Endothelial cell of umbilical vein (primary cell): ENCODE measurements at regions not wholly inside any gene's neighbourhood (a gene's known extent, or its start where the extent isn't known, plus 50 kb on each side); places are given as distances from the start of the nearest gene placed in this dataset.

Experiments
- BruUV-seq: library from RNA; stranded (reverse); fragments of 400-500 nt; replicated peaks from 2 replicates; lab custom pipeline; 2021; lab: Mats Ljungman, UMichigan
- CTCF ChIA-PET: fragments of 300-600, 350-600 bp; sonication (Branson Sonifier 250); formaldehyde crosslinking; loops from one replicate; lab custom pipeline; 2021; ENCODE audit warnings: antibody characterized with exemption, inconsistent platforms; lab: Charles Lee
- POLR2A ChIA-PET: fragments of 300-600, 350-600 bp; sonication (Branson Sonifier 250); formaldehyde crosslinking; loops from one replicate; lab custom pipeline; 2021; ENCODE audit warnings: antibody characterized with exemption, inconsistent platforms; lab: Charles Lee
- DNase-seq: peaks from one replicate; pipeline ENCODE4 v3.0.0-alpha.2; 2011; ENCODE audit warnings: low read depth, low spot score
- FAIRE-seq: peaks from 2 replicates; lab custom pipeline; 2011; peaks lifted over from hg19 to GRCh38; lab: Jason Lieb, UNC
- H2AFZ ChIP-seq: 2 replicates; pipeline ENCODE4 v1.6.0; 2012; ENCODE audit warnings: low read depth, low read length, control low read depth, inconsistent platforms
- H3K27ac ChIP-seq: 2 replicates; pipeline ENCODE4 v1.5.1; 2011; ENCODE audit warnings: low read depth, mild to moderate bottlenecking, control low read depth, low read length, moderate library complexity; ENCODE audit not compliant: insufficient read depth
- H3K27me3 ChIP-seq, 2 experiments: 2 replicates each; pipeline versions ENCODE4 v1.6.0 to v1.6.1; 2011; ENCODE audit warnings: low read length in 2 of 2, mixed read lengths in 1 of 2; ENCODE audit not compliant: control insufficient read depth in 2 of 2, insufficient read depth in 2 of 2
- H3K36me3 ChIP-seq, 2 experiments: 2 replicates in 1 of 2; 3 replicates in 1 of 2; pipeline ENCODE4 v1.5.1; 2011; ENCODE audit warnings: low read length in 2 of 2, mild to moderate bottlenecking in 1 of 2, moderate library complexity in 1 of 2; ENCODE audit not compliant: control insufficient read depth in 2 of 2, insufficient read depth in 2 of 2; ENCODE audit errors: extremely low read depth in 1 of 2
- H3K4me1 ChIP-seq: 3 replicates; pipeline ENCODE4 v1.5.1; 2011; ENCODE audit warnings: mild to moderate bottlenecking, low read length; ENCODE audit not compliant: control insufficient read depth, insufficient read depth; ENCODE audit errors: extremely low read depth
- H3K4me2 ChIP-seq: 2 replicates; pipeline ENCODE4 v1.6.1; 2011; ENCODE audit warnings: low read length, control low read depth, mixed read lengths; ENCODE audit not compliant: insufficient read depth
- H3K4me3 ChIP-seq, 3 experiments: fragments of 200-600 bp in 1 of 3; sonication (generic), shearing (Covaris generic) in 1 of 3; replicated peaks in 1 of 3; 2 replicates each; pipeline ENCODE4 v1.5.1; 2011 to 2016; ENCODE audit warnings: control low read depth in 3 of 3, low read length in 3 of 3, mild to moderate bottlenecking in 2 of 3, inconsistent platforms in 1 of 3, low read depth in 1 of 3, moderate library complexity in 1 of 3; ENCODE audit not compliant: insufficient read depth in 1 of 3
- H3K79me2 ChIP-seq: 2 replicates; pipeline ENCODE4 v1.6.0; 2012; ENCODE audit warnings: low read length, inconsistent platforms; ENCODE audit not compliant: control insufficient read depth, insufficient read depth
- H3K9ac ChIP-seq: replicated peaks from 2 replicates; pipeline ENCODE3; 2011; ENCODE audit warnings: low read length, control low read depth; ENCODE audit not compliant: insufficient read depth; ENCODE audit errors: extremely low read depth
- H3K9me1 ChIP-seq: replicated peaks from 3 replicates; pipeline ENCODE4 v1.6.0; 2011; ENCODE audit warnings: mild to moderate bottlenecking, low read length; ENCODE audit not compliant: control insufficient read depth, insufficient read depth; ENCODE audit errors: extremely low read depth
- H3K9me3 ChIP-seq: replicated peaks from 2 replicates; pipeline ENCODE4 v1.5.1; 2012; ENCODE audit warnings: low read length, inconsistent platforms; ENCODE audit not compliant: control insufficient read depth, insufficient read depth
- H4K20me1 ChIP-seq: replicated peaks from 2 replicates; pipeline ENCODE3; 2011; ENCODE audit warnings: mild to moderate bottlenecking, low read length; ENCODE audit not compliant: control insufficient read depth, insufficient read depth; ENCODE audit errors: extremely low read depth
- CTCF ChIP-seq, 2 donors: IDR thresholded peaks; 1 replicate in 1 of 2; 2 replicates in 1 of 2; pipeline ENCODE4 v1.5.1; 2011; ENCODE audit warnings: low read length in 2 of 2, mild to moderate bottlenecking in 2 of 2, moderate library complexity in 2 of 2, control low read depth in 1 of 2, inconsistent platforms in 1 of 2, low read depth in 1 of 2; ENCODE audit not compliant: insufficient read depth in 1 of 2; ENCODE audit errors: extremely low read depth in 1 of 2
- EZH2 ChIP-seq: IDR thresholded peaks from 2 replicates; pipeline ENCODE4 v1.6.1; 2012; ENCODE audit warnings: borderline replicate concordance, low read depth, mild to moderate bottlenecking, moderate library complexity, low read length, inconsistent platforms; ENCODE audit not compliant: severe bottlenecking
- FOS ChIP-seq: IDR thresholded peaks from 2 replicates; pipeline ENCODE4 v1.6.1; 2011; ENCODE audit warnings: mild to moderate bottlenecking, low read length, moderate library complexity, borderline replicate concordance; ENCODE audit not compliant: insufficient read depth
- GATA2 ChIP-seq: IDR thresholded peaks from 2 replicates; pipeline ENCODE4 v1.7.0; 2011; ENCODE audit warnings: low read depth, mild to moderate bottlenecking, moderate library complexity, mixed read lengths, low read length; ENCODE audit not compliant: insufficient read length, insufficient read depth
- JUN ChIP-seq: IDR thresholded peaks from 2 replicates; pipeline ENCODE4 v1.6.1; 2011; ENCODE audit warnings: borderline replicate concordance, low read depth; ENCODE audit not compliant: insufficient read length, insufficient read depth
- MAX ChIP-seq: IDR thresholded peaks from 2 replicates; pipeline ENCODE4 v1.6.1; 2011; ENCODE audit not compliant: insufficient read depth, insufficient read length
- MYC ChIP-seq: IDR thresholded peaks from one replicate; pipeline ENCODE4 v1.6.1; 2011; ENCODE audit warnings: mild to moderate bottlenecking, low read depth, low read length
- POLR2A ChIP-seq: IDR thresholded peaks from 2 replicates; pipeline ENCODE4 v1.6.1; 2012; ENCODE audit warnings: low read depth, mild to moderate bottlenecking, control low read depth, low read length
- POLR2AphosphoS5 ChIP-seq: IDR thresholded peaks from 2 replicates; pipeline ENCODE4 v1.6.1; 2012; ENCODE audit warnings: low read depth, mild to moderate bottlenecking, control low read depth, low read length, moderate library complexity; ENCODE audit not compliant: insufficient read depth
- dilution Hi-C: fragments of 300-500 bp; cut with MboI; formaldehyde crosslinking; loops from one replicate; pipeline ENCODE4 v1.15.0; 2019; ENCODE audit warnings: low sequenced_read_pairs; ENCODE audit not compliant: extremely low pct_ligation_motif_present
- intact Hi-C: fragments of 100-400 bp; cut with micrococcal nuclease; formaldehyde crosslinking; loops from one replicate; pipeline ENCODE4 v1.10.0; 2022

GRCh38 chr10:55378196-55378595, 577.2 kb upstream of the PCDH15 start:
- Histone ChIP-seq H3K9ac (no peak overlapping the region), H3K27ac (no peak overlapping the region), H3K9me3 (no peaks in the 10 kb centered on the region), H3K9me1 (no peaks in the 10 kb centered on the region), H3K4me2 (no peak overlapping the region), H3K27me3 (no peaks in the 10 kb centered on the region), H4K20me1 (no peaks in the 10 kb centered on the region), H3K36me3 (no peaks in the 10 kb centered on the region), H3K4me1 (peaks cover 18% of the 10 kb centered on the region), H2AFZ (no peak overlapping the region), H3K79me2 (no peaks in the 10 kb centered on the region), H3K4me3 (no peak overlapping the region)
- dilution Hi-C loops (no loop called here), intact Hi-C loops (loop anchor here (5.0 kb wide), 1 partner anchor 79 kb away; no protein-coding TSS in a partner anchor)
- no peak for DNase-seq
- TF ChIP-seq JUN: no peak
- no peak for TF ChIP-seq GATA2
- TF ChIP-seq EZH2: no peak
- no peak for TF ChIP-seq POLR2A
- TF ChIP-seq MAX: no peak
- TF ChIP-seq FOS: no peak
- no peak for TF ChIP-seq CTCF (IDR thresholded peaks at IDR 0.05; ENCODE audit: extremely low read depth in 1 of 2, insufficient read depth in 1 of 2, low read depth in 1 of 2, low read length in 2 of 2)
- no peak for TF ChIP-seq MYC
- no peak for TF ChIP-seq POLR2AphosphoS5
- BruUV-seq: no TSS peak
- CTCF ChIA-PET: no interaction called here
- POLR2A ChIA-PET: no interaction called here
- FAIRE-seq: no peak
